ENCODE measurements at regions not wholly inside any gene's neighbourhood (a gene's known extent, or its start where the extent isn't known, plus 50 kb on each side); places are given as distances from the start of the nearest gene placed in this dataset.
"Not testable (repeated sequence)": the region's sequence is repeated elsewhere in the genome, so short reads cannot be mapped to it uniquely, and the experiment has no call there.

DNA sequence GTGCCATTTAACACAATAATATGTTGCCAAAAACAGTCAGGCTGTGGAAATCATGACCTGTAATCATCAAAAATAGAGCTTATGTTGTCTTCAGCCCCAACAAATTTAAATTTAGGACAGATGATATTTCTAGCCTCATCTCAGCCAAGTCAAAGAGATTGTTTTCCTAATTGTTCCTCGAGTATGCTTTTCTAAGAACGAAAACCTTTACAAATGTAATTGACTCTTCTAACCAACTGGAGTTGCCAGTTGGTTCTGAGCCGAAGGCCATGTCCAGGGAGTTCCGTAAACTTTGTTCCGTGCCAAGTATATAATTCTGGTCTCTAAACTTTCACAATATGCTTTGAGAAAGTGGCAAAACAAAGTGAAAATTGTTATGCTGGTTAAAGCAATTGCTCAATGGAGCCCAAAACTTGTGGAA is 160.8 kb downstream of the CEMIP2 start:
- no peak for TF ChIP-seq POLR2A (IDR thresholded peaks at IDR 0.05; ENCODE audit: low read depth, low read length)
- DNase-seq (ENCODE audit: insufficient read length, low spot score) (no peak), FAIRE-seq (no peak)

DNA sequence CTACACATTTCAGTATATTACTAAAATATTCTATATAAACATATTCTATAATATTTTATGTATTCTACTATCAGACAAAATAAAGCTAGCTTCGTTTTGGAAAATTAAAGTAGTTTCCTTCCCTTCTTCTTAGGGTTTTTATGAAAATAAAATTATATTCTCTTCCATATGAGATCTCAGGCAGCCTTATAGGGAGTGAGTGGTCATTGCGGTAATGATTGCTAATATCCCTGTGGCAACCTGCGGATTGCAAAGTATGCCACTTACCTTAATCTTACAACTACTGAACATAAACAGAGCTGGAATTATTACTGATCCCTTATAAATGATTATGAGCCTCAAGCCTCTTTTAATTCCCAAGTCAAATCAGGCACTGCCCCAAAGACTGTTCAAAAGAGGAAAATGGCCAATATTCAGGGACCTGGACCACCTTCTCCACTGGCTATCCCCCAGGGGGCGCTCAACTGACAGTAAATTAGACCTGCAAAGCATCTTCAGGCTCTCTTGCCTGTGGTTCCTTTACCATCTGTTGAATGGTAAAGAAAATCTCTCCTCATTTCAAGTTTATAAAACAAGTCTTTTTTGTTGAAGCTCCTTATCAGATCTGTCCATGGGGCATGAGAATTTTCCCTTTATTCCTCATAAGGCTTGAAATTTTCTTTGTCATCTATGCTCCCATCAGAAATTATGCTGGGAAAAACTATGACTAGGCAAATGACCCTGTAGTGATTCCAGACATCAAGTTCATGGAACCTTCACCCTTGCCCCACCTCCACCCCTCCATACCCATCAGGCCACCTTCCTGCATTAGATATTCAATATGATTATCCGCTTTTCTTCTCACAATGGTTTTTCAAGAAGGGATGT is 163.9 kb downstream of the CEMIP2 start:
- peak; percentile 44 for DNase-seq (ENCODE audit: insufficient read length, low spot score)
- peak; percentile 99 for FAIRE-seq
- TF ChIP-seq POLR2A (IDR thresholded peaks at IDR 0.05; ENCODE audit: low read depth, low read length), result no peak

DNA sequence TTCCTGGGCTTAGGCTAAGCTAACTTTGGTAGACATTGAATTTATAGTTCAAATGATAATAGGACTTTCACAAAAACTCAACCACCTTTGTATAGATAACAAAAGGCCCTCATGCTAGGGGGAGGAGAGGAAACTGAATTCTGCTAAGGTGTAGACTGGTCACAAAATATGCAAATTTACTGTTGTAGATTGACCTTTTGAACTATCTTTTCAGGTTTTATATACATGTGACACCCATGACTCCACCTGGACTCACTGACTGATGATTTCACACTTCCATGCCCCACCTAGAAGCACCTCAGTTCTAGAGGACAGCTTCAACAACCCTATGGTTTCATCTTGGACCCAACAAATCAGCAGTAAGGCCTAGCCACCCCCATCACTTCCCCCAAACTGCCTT is 165.7 kb downstream of the CEMIP2 start:
- FAIRE-seq (no peak), DNase-seq (ENCODE audit: insufficient read length, low spot score) (no peak)
- no peak for TF ChIP-seq POLR2A (IDR thresholded peaks at IDR 0.05; ENCODE audit: low read depth, low read length)

DNA sequence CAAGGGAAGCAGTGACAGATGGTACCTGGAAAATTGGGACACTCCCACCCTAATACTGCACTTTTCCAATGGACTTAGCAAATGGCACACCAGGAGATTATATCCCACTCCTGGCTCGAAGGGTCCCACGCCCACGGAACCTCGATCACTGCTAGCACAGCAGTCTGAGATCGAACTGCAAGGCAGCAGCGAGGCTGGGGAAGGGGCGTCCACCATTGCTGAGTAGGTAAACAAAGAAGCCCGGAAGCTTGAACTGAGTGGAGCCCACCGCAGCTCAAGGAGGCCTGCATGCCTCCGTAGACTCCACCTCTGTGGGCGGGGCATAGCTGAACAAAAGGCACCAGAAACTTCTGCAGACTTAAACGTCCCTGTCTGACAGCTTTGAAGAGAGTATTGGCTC is 172.6 kb downstream of the CEMIP2 start:
- DNase-seq (ENCODE audit: insufficient read length, low spot score); FAIRE-seq: not testable (repeated sequence)

DNA sequence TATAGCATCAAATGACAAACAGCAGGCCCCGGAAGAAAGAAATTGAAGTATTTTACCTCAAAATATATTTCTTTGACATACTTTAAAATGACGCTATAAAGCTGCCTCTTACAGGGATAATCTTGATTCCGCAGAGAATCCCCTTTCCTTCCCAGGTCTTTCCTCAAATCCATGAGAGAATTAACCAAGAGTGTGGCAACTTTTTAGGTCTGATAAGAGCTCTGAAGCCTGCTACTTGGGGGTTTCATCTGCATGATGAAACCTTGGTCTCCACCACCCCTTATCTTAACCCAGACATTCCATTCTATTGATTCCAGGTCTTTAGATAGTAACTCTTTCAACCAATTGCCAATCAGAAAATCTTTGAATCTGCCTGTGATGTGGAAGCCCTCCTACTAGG is 173.8 kb downstream of the CEMIP2 start:
- no peak for TF ChIP-seq POLR2A (IDR thresholded peaks at IDR 0.05; ENCODE audit: low read depth, low read length)
- FAIRE-seq, result no peak

DNA sequence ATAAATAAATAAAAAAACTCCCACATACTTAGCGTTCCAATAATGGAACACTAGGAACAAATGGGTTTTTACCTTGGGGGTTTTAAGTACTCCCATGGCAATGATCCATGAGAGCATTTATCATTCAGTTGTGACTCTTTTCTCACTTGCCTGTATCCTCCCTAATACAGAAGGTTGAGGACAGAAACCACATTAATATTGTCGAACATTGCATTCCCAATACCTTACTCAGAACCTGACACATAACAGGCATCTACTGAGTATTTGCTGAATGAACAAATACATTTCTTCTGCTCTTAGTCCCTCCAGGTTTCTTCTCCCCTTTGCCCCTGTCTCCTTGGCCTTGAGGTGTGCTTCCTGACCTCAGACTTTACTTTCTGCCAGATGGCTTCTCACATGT is 175.9 kb downstream of the CEMIP2 start:
- TF ChIP-seq POLR2A (IDR thresholded peaks at IDR 0.05; ENCODE audit: low read depth, low read length), result no peak
- no peak for DNase-seq (ENCODE audit: insufficient read length, low spot score)
- FAIRE-seq, result no peak

More for the DNA sequence above, 173.8 kb downstream of the CEMIP2 start:
- DNase-seq (ENCODE audit: insufficient read length, low spot score), result no peak

DNA sequence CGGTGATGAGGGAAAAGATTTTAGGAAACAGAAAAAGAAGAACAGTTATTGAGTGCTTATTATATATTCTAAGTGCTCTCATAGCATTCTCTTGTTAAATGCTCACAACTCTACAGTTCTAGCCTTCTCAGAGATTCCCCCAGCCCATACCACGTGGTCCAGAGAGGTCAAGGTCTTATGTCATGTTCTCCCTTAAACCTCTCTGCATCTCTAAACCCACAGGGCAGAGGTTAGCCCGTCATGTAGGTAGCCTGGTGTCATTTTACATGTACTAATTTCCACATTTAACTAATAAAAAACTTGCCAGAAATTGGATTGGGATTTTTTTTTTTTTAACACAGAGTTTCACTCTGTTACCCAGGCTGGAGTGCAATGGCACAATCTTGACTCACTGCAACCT is 178.0 kb downstream of the CEMIP2 start:
- no peak for FAIRE-seq
- DNase-seq (ENCODE audit: insufficient read length, low spot score), result no peak
- no peak for TF ChIP-seq POLR2A (IDR thresholded peaks at IDR 0.05; ENCODE audit: low read depth, low read length)

DNA sequence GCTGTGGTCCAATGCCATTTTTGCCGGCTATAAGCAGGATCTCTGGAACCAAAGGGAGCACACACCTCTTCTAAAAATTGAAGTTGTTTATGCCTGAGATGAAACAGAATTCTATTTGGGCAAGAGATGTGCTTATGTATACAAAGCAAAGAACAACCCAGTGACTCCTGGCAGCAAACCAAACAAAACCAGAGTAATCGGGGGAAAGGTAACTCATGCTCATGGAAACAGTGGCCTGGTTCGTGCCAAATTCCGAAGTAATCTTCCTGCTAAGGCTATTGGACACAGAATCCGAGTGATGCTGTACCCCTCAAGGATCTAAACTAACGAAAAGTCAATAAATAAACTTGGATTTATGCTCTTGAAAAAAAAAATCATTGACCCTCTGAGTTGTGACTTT is 178.7 kb downstream of the CEMIP2 start:
- FAIRE-seq (no peak), DNase-seq (ENCODE audit: insufficient read length, low spot score) (no peak)
- TF ChIP-seq POLR2A (IDR thresholded peaks at IDR 0.05; ENCODE audit: low read depth, low read length), result no peak

DNA sequence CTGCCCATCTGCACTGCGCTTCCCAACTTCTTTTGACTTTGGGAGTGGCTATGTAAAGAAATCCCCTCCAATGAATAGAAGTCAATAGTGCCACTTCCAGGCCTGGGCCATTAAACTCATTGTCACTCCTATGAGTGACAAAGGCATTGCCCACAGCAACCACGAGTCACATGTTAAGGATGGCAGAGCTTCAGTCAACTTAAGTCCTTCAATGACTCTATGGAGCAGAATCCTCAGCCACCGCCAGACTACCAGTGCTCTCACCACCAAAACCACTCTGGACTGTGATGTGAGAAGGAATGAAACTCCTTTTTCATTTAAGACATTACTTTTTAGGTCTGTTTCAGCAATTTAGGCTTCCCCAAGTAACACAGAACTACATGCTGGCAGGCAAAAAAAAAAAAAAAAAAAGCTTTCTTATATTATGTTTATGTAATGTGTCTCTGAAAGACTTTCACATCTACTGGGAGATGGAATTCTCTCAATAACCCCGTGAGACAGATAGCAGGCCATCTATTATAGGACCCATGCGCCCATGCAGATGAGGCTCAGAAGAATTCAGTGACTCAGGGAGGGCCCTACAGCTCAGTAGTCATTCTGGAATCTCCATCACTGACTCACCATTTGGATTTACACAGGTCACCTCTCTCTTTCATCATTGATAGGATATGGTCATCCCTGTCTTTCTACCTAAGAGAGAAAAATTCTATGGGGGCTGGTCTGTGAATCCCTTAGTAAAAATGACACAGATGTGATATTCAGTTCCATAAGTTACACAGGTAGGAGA is 180.5 kb downstream of the CEMIP2 start:
- FAIRE-seq (no peak), DNase-seq (ENCODE audit: insufficient read length, low spot score) (peak; percentile 12)
- no peak for TF ChIP-seq POLR2A (IDR thresholded peaks at IDR 0.05; ENCODE audit: low read depth, low read length)

DNA sequence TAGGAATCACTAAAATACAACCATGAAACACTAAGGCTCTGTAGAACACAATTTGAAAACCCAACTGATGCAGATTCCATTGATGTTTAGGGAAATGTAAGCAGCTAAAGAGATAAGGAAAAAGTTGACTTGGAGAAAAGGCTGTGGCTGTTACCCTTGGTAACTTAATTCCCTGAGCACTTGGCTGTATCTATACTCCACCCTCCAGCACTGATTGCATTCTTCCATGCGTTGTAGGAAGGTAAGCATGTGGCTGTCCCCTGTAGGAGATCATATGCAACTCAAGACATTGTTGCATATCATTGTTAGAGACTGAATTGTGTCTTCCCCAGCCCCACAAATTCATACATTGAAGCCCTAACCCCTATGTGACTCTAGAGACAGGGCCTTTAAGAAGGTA is 184.5 kb downstream of the CEMIP2 start:
- DNase-seq (ENCODE audit: insufficient read length, low spot score) (no peak), FAIRE-seq (no peak)
- TF ChIP-seq POLR2A (IDR thresholded peaks at IDR 0.05; ENCODE audit: low read depth, low read length), result no peak

DNA sequence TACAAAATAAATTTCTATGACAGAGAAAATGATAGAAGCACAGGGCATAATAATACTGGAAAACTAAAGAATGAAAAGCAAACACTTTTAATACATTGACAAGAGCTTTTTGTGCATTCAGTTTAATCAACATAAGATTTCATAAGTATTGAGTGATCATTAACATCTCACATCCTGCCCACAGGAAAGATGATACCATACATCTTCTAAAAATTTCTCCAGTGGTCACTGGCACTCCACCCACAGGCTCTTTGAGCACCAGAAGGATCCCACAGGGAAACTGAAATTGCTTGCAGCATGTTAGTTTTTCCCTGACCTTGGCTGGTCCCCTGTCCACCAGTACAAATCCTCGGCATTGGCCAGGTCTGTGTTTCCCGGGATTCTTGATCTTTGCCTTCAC is 186.0 kb downstream of the CEMIP2 start:
- FAIRE-seq, result peak; percentile 45

DNA sequence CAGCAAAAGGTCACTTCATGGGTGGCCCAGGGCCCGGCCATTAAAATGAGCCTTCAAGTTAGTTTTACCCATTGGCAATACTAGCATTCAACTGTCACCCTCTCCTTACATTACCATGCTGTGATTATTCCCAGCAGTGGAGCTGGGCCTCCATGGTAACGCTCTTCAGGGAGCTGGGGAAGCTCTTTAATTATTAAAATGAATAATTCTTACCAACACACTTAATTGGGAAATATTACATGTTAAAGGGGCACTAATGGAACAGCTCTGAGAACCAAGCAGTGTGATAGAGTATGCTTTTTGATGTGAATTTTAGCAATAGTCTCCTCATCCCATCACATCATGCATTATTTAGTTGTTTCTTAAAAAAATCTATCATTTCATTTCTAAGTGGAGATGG is 187.2 kb downstream of the CEMIP2 start:
- no peak for TF ChIP-seq POLR2A (IDR thresholded peaks at IDR 0.05; ENCODE audit: low read depth, low read length)
- DNase-seq (ENCODE audit: insufficient read length, low spot score), result no peak
- no peak for FAIRE-seq

More for the DNA sequence above, 186.0 kb downstream of the CEMIP2 start:
- DNase-seq (ENCODE audit: insufficient read length, low spot score), result no peak
- TF ChIP-seq POLR2A (IDR thresholded peaks at IDR 0.05; ENCODE audit: low read depth, low read length), result no peak

DNA sequence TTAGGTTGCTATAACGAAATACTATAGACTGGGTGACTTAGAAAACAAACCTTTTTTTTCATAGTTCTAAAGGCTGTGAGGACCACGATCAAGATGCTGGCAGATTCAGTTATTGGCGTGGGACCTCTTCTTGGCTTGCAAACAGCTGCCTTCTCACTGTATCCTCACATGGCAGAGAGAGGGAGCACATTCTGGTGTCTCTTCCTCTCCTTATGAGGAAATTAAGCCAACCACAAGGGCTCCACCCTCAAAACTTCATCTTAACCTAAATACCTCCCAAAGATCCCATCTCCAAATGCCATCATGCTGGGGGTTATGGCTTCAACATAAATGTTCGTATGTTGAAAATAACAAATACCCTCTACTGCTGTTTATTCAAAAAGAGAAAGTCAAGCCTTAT is 197.1 kb downstream of the CEMIP2 start:
- FAIRE-seq, result no peak
- no peak for TF ChIP-seq POLR2A (IDR thresholded peaks at IDR 0.05; ENCODE audit: low read depth, low read length)
- DNase-seq (ENCODE audit: insufficient read length, low spot score), result no peak

DNA sequence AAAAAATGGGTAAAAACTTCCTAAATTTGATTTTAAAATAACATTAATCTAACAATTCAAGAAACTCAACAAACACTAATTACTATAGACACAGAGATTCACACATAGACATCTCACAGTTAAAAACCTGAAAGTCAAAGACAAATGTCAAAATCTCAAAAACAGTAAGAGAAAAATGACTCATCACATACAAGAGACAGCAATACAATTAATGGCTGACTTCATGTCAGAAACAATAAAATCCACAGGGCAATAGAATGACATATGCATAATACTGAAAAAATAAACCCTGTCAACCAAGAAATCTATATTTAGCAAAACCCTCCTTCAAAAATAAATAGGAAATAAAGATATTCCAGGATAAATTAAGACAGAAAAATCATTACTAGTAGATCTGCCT is 200.4 kb downstream of the CEMIP2 start:
- no peak for TF ChIP-seq POLR2A (IDR thresholded peaks at IDR 0.05; ENCODE audit: low read depth, low read length)
- FAIRE-seq, result no peak
- no peak for DNase-seq (ENCODE audit: insufficient read length, low spot score)

DNA sequence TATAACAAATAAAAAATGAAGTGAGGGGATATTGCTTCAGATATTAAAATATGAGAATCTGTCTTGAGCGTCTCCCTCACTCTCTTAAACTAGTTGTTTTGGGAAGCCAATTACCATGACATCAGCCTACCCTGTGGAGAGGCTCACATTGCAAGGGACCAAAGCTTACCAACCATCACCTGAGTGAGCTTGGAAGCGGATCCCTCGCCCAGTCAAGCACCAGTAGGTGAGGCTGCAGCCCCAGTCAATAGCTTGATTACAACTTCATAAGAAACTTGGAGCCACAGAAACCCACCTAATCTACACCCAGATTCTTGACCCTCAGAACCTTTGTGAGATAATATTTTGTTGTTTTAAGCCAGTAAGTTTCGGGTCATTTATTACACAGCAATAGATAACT is 206.2 kb downstream of the CEMIP2 start:
- FAIRE-seq, result no peak
- no peak for DNase-seq (ENCODE audit: insufficient read length, low spot score)

More for the DNA sequence above, 206.2 kb downstream of the CEMIP2 start:
- no peak for TF ChIP-seq POLR2A (IDR thresholded peaks at IDR 0.05; ENCODE audit: low read depth, low read length)
